ENCODE measurements at regions not wholly inside any gene's neighbourhood (a gene's known extent, or its start where the extent isn't known, plus 50 kb on each side); places are given as distances from the start of the nearest gene placed in this dataset.

DNA sequence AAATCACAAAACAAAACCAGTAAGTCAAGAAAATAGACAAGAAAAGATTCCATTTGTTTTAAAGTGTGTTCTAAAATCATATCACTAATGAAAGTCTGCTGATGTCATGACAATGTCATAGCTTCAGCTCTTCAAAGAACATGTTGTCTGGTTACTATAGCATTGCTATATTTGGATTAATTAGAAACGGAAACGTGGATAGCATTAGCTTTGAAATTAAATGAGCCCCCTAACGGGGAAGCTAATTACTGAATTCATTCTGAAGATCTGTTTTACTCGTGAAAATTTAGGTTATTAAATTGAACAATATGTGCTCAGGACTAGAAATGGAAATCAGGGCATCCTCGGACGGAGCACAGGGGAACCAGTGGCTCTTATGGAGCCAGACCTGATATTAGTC is 316.7 kb upstream of the AGTR1 start:
- Histone ChIP-seq H2AFZ (no peak overlapping the region), H3K4me1 (ENCODE audit: insufficient read depth) (no peaks in the 10 kb centered on the region), H3K79me2 (replicated peaks; ENCODE audit: insufficient read depth) (no peaks in the 10 kb centered on the region), H3K4me3 (no peak overlapping the region), H3K36me3 (ENCODE audit: insufficient read depth) (no peaks in the 10 kb centered on the region), H3F3A (replicated peaks; ENCODE audit: low read depth) (no peaks in the 10 kb centered on the region), H3K4me2 (no peak overlapping the region), H3K27me3 (ENCODE audit: insufficient read depth) (no peaks in the 10 kb centered on the region), H4K20me1 (replicated peaks; ENCODE audit: insufficient read depth) (no peaks in the 10 kb centered on the region), H3K9me2 (ENCODE audit: insufficient read depth) (no peaks in the 10 kb centered on the region), H3K27ac (ENCODE audit: low read depth) (no peak overlapping the region)
- no peak overlapping the region for H3K4me3 Mint-ChIP-seq
- no peak overlapping the region for H3K27ac Mint-ChIP-seq
- TF ChIP-seq CREB1 (CRISPR knock-in tag; IDR thresholded peaks at IDR 0.05; ENCODE audit: low read depth) (no peak), EZH2 (IDR thresholded peaks at IDR 0.05; ENCODE audit: low read depth, unreplicated experiment) (no peak), JUNB (IDR thresholded peaks at IDR 0.05; ENCODE audit: unreplicated experiment) (no peak), ZNF331 (CRISPR knock-in tag; IDR thresholded peaks at IDR 0.05; ENCODE audit: low read depth) (no peak), NANOG (IDR thresholded peaks at IDR 0.05; ENCODE audit: borderline replicate concordance) (no peak), ZNF114 (CRISPR knock-in tag; IDR thresholded peaks at IDR 0.05) (no peak)
- ATAC-seq, result no peak
- H3K9me3 Mint-ChIP-seq, result no peaks in the 10 kb centered on the region
- no peaks in the 10 kb centered on the region for H3K27me3 Mint-ChIP-seq (ENCODE audit: insufficient read depth, low read depth, poor library complexity)
- H3K4me1 Mint-ChIP-seq, result no peaks in the 10 kb centered on the region
- no peaks in the 10 kb centered on the region for H3K36me3 Mint-ChIP-seq (ENCODE audit: low read depth)
- no peak for DNase-seq (ENCODE audit: low spot score)

DNA sequence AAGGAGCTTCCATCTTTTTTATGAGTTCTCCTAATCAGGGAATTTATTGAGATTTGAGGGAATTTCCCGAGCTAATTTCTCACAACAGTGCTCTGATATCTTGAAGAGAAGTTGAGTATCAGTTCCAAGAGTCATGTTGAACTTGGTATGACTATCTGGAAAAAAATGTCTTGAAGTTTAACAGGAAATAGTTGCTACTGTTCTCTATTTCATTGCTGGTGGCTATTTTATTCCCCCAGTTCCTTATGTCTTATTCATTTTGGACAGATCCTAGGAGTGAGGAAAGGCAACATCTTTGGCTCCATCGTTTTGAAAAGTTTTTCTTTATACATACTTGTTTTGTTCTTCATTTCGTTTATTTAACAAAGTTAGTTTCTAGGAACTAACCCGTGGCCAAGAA is 307.8 kb upstream of the AGTR1 start:
- DNase-seq (ENCODE audit: low spot score) (no peak), ATAC-seq (no peak)
- no peaks in the 10 kb centered on the region for H3K27me3 ChIP-seq (ENCODE audit: insufficient read depth)
- H3K4me1 ChIP-seq (ENCODE audit: insufficient read depth), result no peaks in the 10 kb centered on the region
- Mint-ChIP-seq H3K27ac (no peak overlapping the region), H3K27me3 (ENCODE audit: insufficient read depth, low read depth, poor library complexity) (no peaks in the 10 kb centered on the region), H3K36me3 (ENCODE audit: low read depth) (no peaks in the 10 kb centered on the region), H3K9me3 (0 out of 3 replicates have a peak, but pooled peaks cover 3% of the 10 kb centered on the region), H3K4me1 (no peaks in the 10 kb centered on the region), H3K4me3 (no peak overlapping the region)
- H2AFZ ChIP-seq, result no peak overlapping the region
- H3K4me2 ChIP-seq, result no peak overlapping the region
- H3K4me3 ChIP-seq, result no peak overlapping the region
- no peaks in the 10 kb centered on the region for H4K20me1 ChIP-seq (replicated peaks; ENCODE audit: insufficient read depth)
- H3K27ac ChIP-seq (ENCODE audit: low read depth), result no peak overlapping the region
- H3K79me2 ChIP-seq (replicated peaks; ENCODE audit: insufficient read depth), result no peaks in the 10 kb centered on the region
- no peaks in the 10 kb centered on the region for H3F3A ChIP-seq (replicated peaks; ENCODE audit: low read depth)
- peaks cover 4% of the 10 kb centered on the region for H3K9me2 ChIP-seq (ENCODE audit: insufficient read depth)
- H3K36me3 ChIP-seq (ENCODE audit: insufficient read depth), result no peaks in the 10 kb centered on the region
- TF ChIP-seq CREB1 (CRISPR knock-in tag; IDR thresholded peaks at IDR 0.05; ENCODE audit: low read depth) (no peak), EZH2phosphoT487 (IDR thresholded peaks at IDR 0.05; ENCODE audit: unreplicated experiment) (no peak), JUNB (IDR thresholded peaks at IDR 0.05; ENCODE audit: unreplicated experiment) (no peak), ZNF114 (CRISPR knock-in tag; IDR thresholded peaks at IDR 0.05) (no peak), POLR2AphosphoS5 (IDR thresholded peaks at IDR 0.05; ENCODE audit: low read depth) (no peak), REST (IDR thresholded peaks at IDR 0.05; ENCODE audit: unreplicated experiment) (no peak), ZNF331 (CRISPR knock-in tag; IDR thresholded peaks at IDR 0.05; ENCODE audit: low read depth) (no peak), STAT1 (IDR thresholded peaks at IDR 0.05; ENCODE audit: unreplicated experiment) (no peak), NANOG (IDR thresholded peaks at IDR 0.05; ENCODE audit: borderline replicate concordance) (no peak)
- TF ChIP-seq, protein P1, sequence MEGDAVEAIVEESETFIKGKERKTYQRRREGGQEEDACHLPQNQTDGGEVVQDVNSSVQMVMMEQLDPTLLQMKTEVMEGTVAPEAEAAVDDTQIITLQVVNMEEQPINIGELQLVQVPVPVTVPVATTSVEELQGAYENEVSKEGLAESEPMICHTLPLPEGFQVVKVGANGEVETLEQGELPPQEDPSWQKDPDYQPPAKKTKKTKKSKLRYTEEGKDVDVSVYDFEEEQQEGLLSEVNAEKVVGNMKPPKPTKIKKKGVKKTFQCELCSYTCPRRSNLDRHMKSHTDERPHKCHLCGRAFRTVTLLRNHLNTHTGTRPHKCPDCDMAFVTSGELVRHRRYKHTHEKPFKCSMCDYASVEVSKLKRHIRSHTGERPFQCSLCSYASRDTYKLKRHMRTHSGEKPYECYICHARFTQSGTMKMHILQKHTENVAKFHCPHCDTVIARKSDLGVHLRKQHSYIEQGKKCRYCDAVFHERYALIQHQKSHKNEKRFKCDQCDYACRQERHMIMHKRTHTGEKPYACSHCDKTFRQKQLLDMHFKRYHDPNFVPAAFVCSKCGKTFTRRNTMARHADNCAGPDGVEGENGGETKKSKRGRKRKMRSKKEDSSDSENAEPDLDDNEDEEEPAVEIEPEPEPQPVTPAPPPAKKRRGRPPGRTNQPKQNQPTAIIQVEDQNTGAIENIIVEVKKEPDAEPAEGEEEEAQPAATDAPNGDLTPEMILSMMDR (conservative IDR thresholded peaks at IDR 0.05; ENCODE audit: low read depth in 2 of 2), result no peak
- TF ChIP-seq, protein P2, sequence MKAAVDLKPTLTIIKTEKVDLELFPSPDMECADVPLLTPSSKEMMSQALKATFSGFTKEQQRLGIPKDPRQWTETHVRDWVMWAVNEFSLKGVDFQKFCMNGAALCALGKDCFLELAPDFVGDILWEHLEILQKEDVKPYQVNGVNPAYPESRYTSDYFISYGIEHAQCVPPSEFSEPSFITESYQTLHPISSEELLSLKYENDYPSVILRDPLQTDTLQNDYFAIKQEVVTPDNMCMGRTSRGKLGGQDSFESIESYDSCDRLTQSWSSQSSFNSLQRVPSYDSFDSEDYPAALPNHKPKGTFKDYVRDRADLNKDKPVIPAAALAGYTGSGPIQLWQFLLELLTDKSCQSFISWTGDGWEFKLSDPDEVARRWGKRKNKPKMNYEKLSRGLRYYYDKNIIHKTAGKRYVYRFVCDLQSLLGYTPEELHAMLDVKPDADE (IDR thresholded peaks at IDR 0.05), result no peak

Data from GM23338 (cell line).